ENCODE measurements at regions not wholly inside any gene's neighbourhood (a gene's known extent, or its start where the extent isn't known, plus 50 kb on each side); places are given as distances from the start of the nearest gene placed in this dataset.

DNA sequence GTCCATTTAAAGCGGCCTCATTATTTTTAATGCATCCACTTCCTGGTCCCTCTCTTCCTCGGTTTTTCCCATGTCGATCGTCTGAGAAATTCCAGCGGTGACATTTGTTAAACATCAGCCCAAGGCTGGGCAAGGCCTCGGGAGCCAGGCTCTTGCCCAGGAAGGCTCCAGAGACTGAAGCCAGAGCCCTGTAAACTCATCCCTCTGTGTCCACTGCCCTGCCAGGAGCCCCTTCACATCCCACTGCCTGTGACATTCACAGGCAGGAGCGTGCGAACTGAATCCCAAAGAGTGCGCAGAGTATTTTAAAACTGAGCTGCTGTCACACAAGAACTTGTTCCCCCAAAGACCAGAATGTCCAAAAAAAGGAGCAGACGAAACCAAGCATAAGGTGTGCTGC lies 56.5 kb upstream of the ANO1 start:
- TF ChIP-seq, protein P1, sequence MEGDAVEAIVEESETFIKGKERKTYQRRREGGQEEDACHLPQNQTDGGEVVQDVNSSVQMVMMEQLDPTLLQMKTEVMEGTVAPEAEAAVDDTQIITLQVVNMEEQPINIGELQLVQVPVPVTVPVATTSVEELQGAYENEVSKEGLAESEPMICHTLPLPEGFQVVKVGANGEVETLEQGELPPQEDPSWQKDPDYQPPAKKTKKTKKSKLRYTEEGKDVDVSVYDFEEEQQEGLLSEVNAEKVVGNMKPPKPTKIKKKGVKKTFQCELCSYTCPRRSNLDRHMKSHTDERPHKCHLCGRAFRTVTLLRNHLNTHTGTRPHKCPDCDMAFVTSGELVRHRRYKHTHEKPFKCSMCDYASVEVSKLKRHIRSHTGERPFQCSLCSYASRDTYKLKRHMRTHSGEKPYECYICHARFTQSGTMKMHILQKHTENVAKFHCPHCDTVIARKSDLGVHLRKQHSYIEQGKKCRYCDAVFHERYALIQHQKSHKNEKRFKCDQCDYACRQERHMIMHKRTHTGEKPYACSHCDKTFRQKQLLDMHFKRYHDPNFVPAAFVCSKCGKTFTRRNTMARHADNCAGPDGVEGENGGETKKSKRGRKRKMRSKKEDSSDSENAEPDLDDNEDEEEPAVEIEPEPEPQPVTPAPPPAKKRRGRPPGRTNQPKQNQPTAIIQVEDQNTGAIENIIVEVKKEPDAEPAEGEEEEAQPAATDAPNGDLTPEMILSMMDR (conservative IDR thresholded peaks at IDR 0.05; ENCODE audit: low read depth, low read length), result no peak
- no peak for TF ChIP-seq EZH2 (IDR thresholded peaks at IDR 0.05; ENCODE audit: borderline replicate concordance, low read depth, low read length, poor library complexity, severe bottlenecking)

All from A673 (cell line).